MM.1S (cell line): ENCODE measurements at regions not wholly inside any gene's neighbourhood (a gene's known extent, or its start where the extent isn't known, plus 50 kb on each side); places are given as distances from the start of the nearest gene placed in this dataset.

Experiments used
- DNase-seq: peaks from one replicate; pipeline ENCODE4 v3.0.0-alpha.2; 2015
- H2AFZ ChIP-seq: fragments of 300-600 bp; sonication (generic); 2 replicates; pipeline ENCODE4 v1.6.0; 2016; ENCODE audit warnings: antibody characterized with exemption, low read length
- H3F3A ChIP-seq: fragments of 300-600 bp; sonication (generic); 2 replicates; pipeline ENCODE4 v1.6.1; 2016; ENCODE audit warnings: mild to moderate bottlenecking, antibody characterized with exemption, low read length, moderate library complexity, mixed read lengths; ENCODE audit not compliant: insufficient read depth
- H3K27ac ChIP-seq: fragments of 300-600 bp; sonication (generic); 2 replicates; pipeline ENCODE4 v1.5.1; 2016; ENCODE audit warnings: mild to moderate bottlenecking, low read length
- H3K27me3 ChIP-seq: fragments of 300-600 bp; sonication (generic); replicated peaks from 2 replicates; pipeline ENCODE4 v1.6.0; 2016; ENCODE audit warnings: low read length; ENCODE audit not compliant: insufficient read depth
- H3K36me3 ChIP-seq: fragments of 300-600 bp; sonication (generic); replicated peaks from 2 replicates; pipeline ENCODE4 v1.6.1; 2016; ENCODE audit warnings: mild to moderate bottlenecking, low read length, mixed read lengths; ENCODE audit not compliant: insufficient read depth
- H3K4me1 ChIP-seq: fragments of 300-600 bp; sonication (generic); 2 replicates; pipeline ENCODE4 v1.6.1; 2016; ENCODE audit warnings: low read length, mixed read lengths
- H3K4me2 ChIP-seq: fragments of 300-600 bp; sonication (generic); 2 replicates; pipeline ENCODE4 v1.6.0; 2016; ENCODE audit warnings: low read depth, low read length
- H3K4me3 ChIP-seq: fragments of 300-600 bp; sonication (generic); 2 replicates; pipeline ENCODE4 v1.5.1; 2016; ENCODE audit warnings: low read length, mixed read lengths
- H3K79me2 ChIP-seq: fragments of 300-600 bp; sonication (generic); 2 replicates; pipeline ENCODE4 v1.6.1; 2016; ENCODE audit warnings: mixed run types, low read length, mixed read lengths
- H3K9ac ChIP-seq: fragments of 300-600 bp; sonication (generic); 2 replicates; pipeline ENCODE4 v1.6.1; 2016; ENCODE audit warnings: low read length, mixed read lengths
- H3K9me2 ChIP-seq: fragments of 300-600 bp; sonication (generic); replicated peaks from 2 replicates; pipeline ENCODE4 v1.6.1; 2016; ENCODE audit warnings: mild to moderate bottlenecking, low read length, mixed read lengths; ENCODE audit not compliant: insufficient read depth
- H3K9me3 ChIP-seq: fragments of 300-600 bp; sonication (generic); replicated peaks from 2 replicates; pipeline ENCODE4 v1.6.1; 2016; ENCODE audit warnings: mild to moderate bottlenecking, low read length, mixed read lengths; ENCODE audit not compliant: insufficient read depth
- H4K20me1 ChIP-seq: fragments of 300-600 bp; sonication (generic); 2 replicates; pipeline ENCODE4 v1.6.1; 2016; ENCODE audit warnings: mild to moderate bottlenecking, low read length, moderate library complexity, mixed read lengths; ENCODE audit not compliant: insufficient read depth
- EZH2 ChIP-seq: fragments of 300-600 bp; sonication (generic); optimal IDR thresholded peaks from 2 replicates; pipeline ENCODE3; 2017; ENCODE audit warnings: low read depth, mild to moderate bottlenecking, antibody characterized with exemption, low read length, mixed read lengths
- EZH2phosphoT487 ChIP-seq: fragments of 300-600 bp; sonication (generic); IDR thresholded peaks from 2 replicates; pipeline ENCODE4 v1.6.1; 2018; ENCODE audit warnings: antibody characterized with exemption, low read length
- TF ChIP-seq, protein P1 (sequence below): fragments of 300-600 bp; sonication (generic); IDR thresholded peaks from 2 replicates; pipeline ENCODE4 v1.5.1; 2016; ENCODE audit warnings: antibody characterized with exemption, low read length, mixed read lengths

DNA sequence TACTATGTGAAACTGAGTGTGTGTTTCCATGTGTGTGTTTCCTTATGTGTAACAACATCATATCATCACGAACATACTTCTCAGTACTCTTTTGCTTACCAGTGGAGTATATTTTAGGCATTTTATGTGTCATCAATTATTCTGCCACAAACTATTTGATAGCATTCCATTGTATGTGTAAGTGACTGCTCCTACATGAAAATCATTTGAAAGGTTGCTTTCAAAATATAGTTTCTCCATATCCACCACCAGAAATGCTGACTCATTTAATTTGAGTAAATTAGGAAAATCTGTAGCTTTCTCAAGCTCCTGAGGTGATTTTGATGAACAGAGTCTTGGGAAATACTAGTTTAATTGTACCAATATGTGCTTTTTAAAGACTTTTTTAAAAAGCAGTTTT, 376.2 kb downstream of the PCDH18 start:
- DNase-seq, result no peak
- H3K27ac ChIP-seq, result no peak overlapping the region

DNA sequence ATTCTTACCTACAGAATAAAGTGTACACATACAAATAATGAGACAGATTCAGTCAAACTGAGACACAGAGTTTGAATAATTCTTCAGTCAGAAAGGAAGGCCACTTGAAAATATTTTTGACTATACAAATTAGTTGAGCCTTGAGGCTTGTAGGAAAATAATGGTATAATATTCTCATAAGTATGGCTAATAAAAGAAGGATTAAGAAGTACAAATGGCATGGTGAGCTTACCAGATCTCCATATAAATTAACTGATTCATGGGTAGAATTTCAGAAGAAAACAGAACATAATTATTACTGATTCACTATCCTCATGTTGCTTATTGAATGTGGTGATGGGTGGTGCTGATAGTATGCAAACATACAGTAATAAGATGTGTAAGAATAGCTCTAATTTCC, 401.1 kb downstream of the PCDH18 start:
- Histone ChIP-seq H3K9ac (no peak overlapping the region), H3K4me3 (no peak overlapping the region), H3K4me2 (no peak overlapping the region), H2AFZ (no peak overlapping the region), H3K27me3 (no peaks in the 10 kb centered on the region), H3K36me3 (no peaks in the 10 kb centered on the region), H3K9me3 (no peaks in the 10 kb centered on the region), H3F3A (no peaks in the 10 kb centered on the region), H3K4me1 (no peaks in the 10 kb centered on the region), H3K9me2 (no peaks in the 10 kb centered on the region), H3K27ac (no peak overlapping the region), H3K79me2 (no peaks in the 10 kb centered on the region), H4K20me1 (no peaks in the 10 kb centered on the region)
- TF ChIP-seq EZH2phosphoT487, result no peak
- no peak for DNase-seq

More for the DNA sequence above, 376.2 kb downstream of the PCDH18 start:
- Histone ChIP-seq H3K4me3 (no peak overlapping the region), H3K9me2 (no peaks in the 10 kb centered on the region), H3K4me2 (no peak overlapping the region), H3K4me1 (no peaks in the 10 kb centered on the region), H3K9ac (no peak overlapping the region), H3K79me2 (no peaks in the 10 kb centered on the region), H3F3A (no peaks in the 10 kb centered on the region), H3K27me3 (no peaks in the 10 kb centered on the region), H3K36me3 (no peaks in the 10 kb centered on the region), H2AFZ (no peak overlapping the region), H4K20me1 (no peaks in the 10 kb centered on the region), H3K9me3 (no peaks in the 10 kb centered on the region)
- TF ChIP-seq, protein P1, sequence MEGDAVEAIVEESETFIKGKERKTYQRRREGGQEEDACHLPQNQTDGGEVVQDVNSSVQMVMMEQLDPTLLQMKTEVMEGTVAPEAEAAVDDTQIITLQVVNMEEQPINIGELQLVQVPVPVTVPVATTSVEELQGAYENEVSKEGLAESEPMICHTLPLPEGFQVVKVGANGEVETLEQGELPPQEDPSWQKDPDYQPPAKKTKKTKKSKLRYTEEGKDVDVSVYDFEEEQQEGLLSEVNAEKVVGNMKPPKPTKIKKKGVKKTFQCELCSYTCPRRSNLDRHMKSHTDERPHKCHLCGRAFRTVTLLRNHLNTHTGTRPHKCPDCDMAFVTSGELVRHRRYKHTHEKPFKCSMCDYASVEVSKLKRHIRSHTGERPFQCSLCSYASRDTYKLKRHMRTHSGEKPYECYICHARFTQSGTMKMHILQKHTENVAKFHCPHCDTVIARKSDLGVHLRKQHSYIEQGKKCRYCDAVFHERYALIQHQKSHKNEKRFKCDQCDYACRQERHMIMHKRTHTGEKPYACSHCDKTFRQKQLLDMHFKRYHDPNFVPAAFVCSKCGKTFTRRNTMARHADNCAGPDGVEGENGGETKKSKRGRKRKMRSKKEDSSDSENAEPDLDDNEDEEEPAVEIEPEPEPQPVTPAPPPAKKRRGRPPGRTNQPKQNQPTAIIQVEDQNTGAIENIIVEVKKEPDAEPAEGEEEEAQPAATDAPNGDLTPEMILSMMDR, result no peak
- TF ChIP-seq EZH2, result no peak
- TF ChIP-seq EZH2phosphoT487, result no peak

DNA sequence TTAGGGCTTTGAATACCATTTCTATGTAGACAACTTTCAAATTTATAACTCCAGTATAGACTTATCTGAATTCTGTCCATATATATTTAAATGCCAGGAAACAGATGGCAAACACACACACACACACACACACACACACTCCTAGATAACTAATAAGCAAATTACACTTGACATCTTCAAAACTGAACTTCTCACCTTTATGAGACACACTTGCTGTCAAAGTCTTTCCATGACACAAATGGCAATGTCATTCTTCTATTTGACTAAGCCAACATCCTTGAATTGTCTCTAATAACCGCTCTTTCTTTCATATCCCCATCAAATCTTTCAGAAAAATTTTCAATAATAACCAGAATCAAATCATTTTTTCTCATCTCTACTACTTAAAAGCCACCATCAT, 402.4 kb downstream of the PCDH18 start:
- Histone ChIP-seq H3K4me1 (no peaks in the 10 kb centered on the region), H3K27ac (no peak overlapping the region), H3K27me3 (no peaks in the 10 kb centered on the region), H3K9me3 (no peaks in the 10 kb centered on the region), H2AFZ (no peak overlapping the region), H3K9me2 (no peaks in the 10 kb centered on the region), H3K36me3 (no peaks in the 10 kb centered on the region), H3K4me3 (no peak overlapping the region), H3K4me2 (no peak overlapping the region), H4K20me1 (no peaks in the 10 kb centered on the region), H3F3A (no peaks in the 10 kb centered on the region), H3K79me2 (no peaks in the 10 kb centered on the region), H3K9ac (no peak overlapping the region)
- DNase-seq, result no peak
- TF ChIP-seq, protein P1, result no peak
- TF ChIP-seq EZH2 (no peak), EZH2phosphoT487 (no peak)

DNA sequence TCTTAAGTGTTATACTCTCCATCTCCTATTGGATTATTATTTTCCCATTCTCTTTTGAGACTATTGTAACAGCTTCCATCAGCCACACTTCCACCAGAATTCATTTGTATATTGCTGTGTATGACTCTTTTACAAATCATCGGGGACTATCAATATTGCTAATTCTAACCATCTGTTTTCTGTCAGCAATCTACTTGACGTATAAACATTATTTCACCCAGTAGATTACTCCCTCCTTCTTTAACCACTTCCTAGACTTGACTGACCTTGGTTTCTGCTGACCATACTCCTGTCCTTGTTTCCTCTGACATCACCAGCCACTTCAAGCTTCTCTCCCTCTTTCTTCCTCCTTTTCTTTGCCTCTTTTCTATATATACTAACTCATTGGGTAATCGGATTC, 402.9 kb downstream of the PCDH18 start:
- H4K20me1 ChIP-seq, result no peaks in the 10 kb centered on the region
- no peak overlapping the region for H2AFZ ChIP-seq
- H3K9me2 ChIP-seq, result no peaks in the 10 kb centered on the region
- no peak overlapping the region for H3K27ac ChIP-seq
- no peaks in the 10 kb centered on the region for H3K4me1 ChIP-seq
- no peak overlapping the region for H3K4me3 ChIP-seq
- no peaks in the 10 kb centered on the region for H3K79me2 ChIP-seq
- no peak for DNase-seq
- no peak overlapping the region for H3K9ac ChIP-seq
- H3K4me2 ChIP-seq, result no peak overlapping the region
- TF ChIP-seq, protein P1, result no peak
- TF ChIP-seq EZH2, result no peak
- TF ChIP-seq EZH2phosphoT487, result no peak
- no peaks in the 10 kb centered on the region for H3K9me3 ChIP-seq
- no peaks in the 10 kb centered on the region for H3K27me3 ChIP-seq
- no peaks in the 10 kb centered on the region for H3K36me3 ChIP-seq
- H3F3A ChIP-seq, result no peaks in the 10 kb centered on the region
